HepG2 (cell line): ENCODE measurements at regions not wholly inside any gene's neighbourhood (a gene's known extent, or its start where the extent isn't known, plus 50 kb on each side); places are given as distances from the start of the nearest gene placed in this dataset.
"Not testable (repeated sequence)": the region's sequence is repeated elsewhere in the genome, so short reads cannot be mapped to it uniquely, and the experiment has no call there.

Experiments
- ATAC-seq: fragments of 200-7000 bp; cut with Tn5 transposase; 3 replicates; pipeline ENCODE4 v1.9.1; 2020; ENCODE audit warnings: mild to moderate bottlenecking, moderate library complexity
- BruUV-seq: library from RNA; stranded (reverse); fragments of 400-500 nt; replicated peaks from 2 replicates; lab custom pipeline; 2021; lab: Mats Ljungman, UMichigan
- CTCF ChIA-PET: fragments of 300-600 bp; formaldehyde crosslinking; extraction: SDS; loops from one replicate; lab custom pipeline; 2021; ENCODE audit warnings: low total read pairs, inconsistent platforms, low intra/inter-chr PET ratio; lab: Yijun Ruan, JAX
- POLR2A ChIA-PET: fragments of 350-600 bp; sonication (Branson Sonifier 250); formaldehyde crosslinking; loops from one replicate; lab custom pipeline; 2020; ENCODE audit warnings: antibody characterized with exemption, inconsistent platforms; lab: Yijun Ruan, JAX
- DNase-seq: peaks from one replicate; pipeline ENCODE4 v3.0.0-alpha.2; 2015; ENCODE audit warnings: low spot score
- FAIRE-seq: peaks from 3 replicates; lab custom pipeline; 2011; peaks lifted over from hg19 to GRCh38; lab: Jason Lieb, UNC
- H2AFZ ChIP-seq: one replicate; pipeline ENCODE4 v1.6.1; 2011; ENCODE audit warnings: low read length, inconsistent platforms
- H3K27ac ChIP-seq: fragments of 300-600 bp; 3 replicates; pipeline ENCODE4 v1.8.0; 2011; ENCODE audit warnings: mixed run types, mild to moderate bottlenecking, mixed read lengths, low read length, inconsistent platforms; ENCODE audit not compliant: insufficient read depth; ENCODE audit errors: extremely low read length
- H3K27me3 ChIP-seq, 2 experiments: fragments of 200-600 bp in 1 of 2; 2 replicates in 1 of 2; 3 replicates in 1 of 2; pipeline versions ENCODE4 v1.6.0 to v1.8.0; 2011; ENCODE audit warnings: low read length in 2 of 2, mild to moderate bottlenecking in 2 of 2, moderate library complexity in 2 of 2, inconsistent platforms in 1 of 2; ENCODE audit not compliant: insufficient read depth in 2 of 2, control insufficient read depth in 1 of 2
- H3K36me3 ChIP-seq, 2 experiments: fragments of 200-600 bp in 1 of 2; replicated peaks in 1 of 2; 2 replicates in 1 of 2; 3 replicates in 1 of 2; pipeline versions ENCODE4 v1.5.1 to v1.8.0; 2011; ENCODE audit warnings: low read length in 2 of 2, inconsistent platforms in 1 of 2; ENCODE audit not compliant: insufficient read depth in 2 of 2, control insufficient read depth in 1 of 2
- H3K4me1 ChIP-seq: 2 replicates; pipeline ENCODE4 v1.5.1; 2012; ENCODE audit warnings: low read length, inconsistent platforms; ENCODE audit not compliant: insufficient read depth
- H3K4me2 ChIP-seq: 2 replicates; pipeline ENCODE4 v1.6.0; 2011; ENCODE audit warnings: low read depth, low read length, inconsistent platforms
- H3K4me3 ChIP-seq, 3 experiments: fragments of 200-600 bp in 1 of 3; sonication (generic), shearing (Covaris generic) in 1 of 3; replicated peaks in 1 of 3; 2 replicates each; pipeline ENCODE4 v1.5.1; 2011 to 2016; ENCODE audit warnings: low read length in 3 of 3, inconsistent platforms in 2 of 3, low read depth in 2 of 3, mild to moderate bottlenecking in 2 of 3, control low read depth in 1 of 3, mixed read lengths in 1 of 3; ENCODE audit not compliant: insufficient read depth in 1 of 3
- H3K79me2 ChIP-seq: one replicate; pipeline ENCODE4 v1.6.1; 2011; ENCODE audit warnings: low read length, inconsistent platforms; ENCODE audit not compliant: insufficient read depth
- H3K9ac ChIP-seq: 2 replicates; pipeline ENCODE4 v1.6.0; 2011; ENCODE audit warnings: mild to moderate bottlenecking, low read depth, low read length, inconsistent platforms; ENCODE audit not compliant: insufficient read depth
- H3K9me3 ChIP-seq: 2 replicates; pipeline ENCODE4 v1.5.1; 2012; ENCODE audit warnings: mild to moderate bottlenecking, low read length
- H4K20me1 ChIP-seq: 2 replicates; pipeline ENCODE4 v1.6.0; 2011; ENCODE audit warnings: inconsistent platforms, mild to moderate bottlenecking, low read length, moderate library complexity; ENCODE audit not compliant: insufficient read depth
- WGBS: methylation state at CpG from one replicate; pipeline ENCODE4 v1.1.6; 2017; ENCODE audit warnings: low lambda C conversion rate; 5-methylcytosine and 5-hydroxymethylcytosine counted together
- in situ Hi-C: cut with HindIII; loops from 2 replicates; pipeline ENCODE4 v1.10.0; 2017; ENCODE audit warnings: low pct_unique_long_range_greater_than_20kb; ENCODE audit not compliant: extremely low pct_ligation_motif_present
- intact Hi-C: fragments of 100-400 bp; cut with micrococcal nuclease; formaldehyde crosslinking; loops from one replicate; pipeline ENCODE4 v1.10.0; 2022; ENCODE audit not compliant: unreplicated experiment

GRCh38 chrY:23401280-23401679 is 181.9 kb downstream of the DAZ2 start:
- intact Hi-C loops, in situ Hi-C loops, FAIRE-seq, ATAC-seq, DNase-seq, H2AFZ ChIP-seq, H3K4me1 ChIP-seq, H3K4me3 ChIP-seq, H3K4me2 ChIP-seq, H4K20me1 ChIP-seq, POLR2A ChIA-PET, H3K9me3 ChIP-seq, H3K27me3 ChIP-seq, CTCF ChIA-PET, H3K79me2 ChIP-seq, H3K9ac ChIP-seq, H3K36me3 ChIP-seq, H3K27ac ChIP-seq, BruUV-seq: not testable (repeated sequence)
- WGBS: no CpG with 5 or more reads among the region's 4 CpGs

DNA sequence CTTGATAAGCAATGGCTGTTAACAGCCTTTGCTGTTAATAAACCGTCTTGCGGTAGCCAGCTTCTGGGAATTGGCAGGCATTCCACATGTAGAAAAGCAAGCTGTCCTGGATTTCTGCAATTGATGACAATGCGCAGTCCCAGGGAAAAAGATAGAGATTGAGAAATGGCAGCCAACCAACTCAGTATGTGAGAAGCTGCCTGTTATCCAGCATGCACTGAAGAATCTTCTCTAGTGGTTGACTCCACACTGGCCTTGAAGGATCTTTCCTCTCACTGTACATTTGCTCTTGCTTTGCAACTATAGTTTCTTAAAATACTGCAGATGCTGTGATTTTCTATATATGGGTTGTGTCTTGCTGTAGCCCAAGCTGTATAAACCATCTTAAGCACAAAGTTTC is 182.5 kb downstream of the DAZ2 start:
- H3K27me3 ChIP-seq, H3K4me2 ChIP-seq, H3K4me1 ChIP-seq, ATAC-seq, H3K27ac ChIP-seq, H3K79me2 ChIP-seq, H3K36me3 ChIP-seq, intact Hi-C loops, H3K9me3 ChIP-seq, DNase-seq, POLR2A ChIA-PET, in situ Hi-C loops, CTCF ChIA-PET, H3K9ac ChIP-seq, FAIRE-seq, H3K4me3 ChIP-seq, H4K20me1 ChIP-seq, BruUV-seq, H2AFZ ChIP-seq: not testable (repeated sequence)
- WGBS: no CpG with 5 or more reads among the region's 3 CpGs

- H3K27me3 ChIP-seq, in situ Hi-C loops, H3K4me1 ChIP-seq, CTCF ChIA-PET, H4K20me1 ChIP-seq, H3K27ac ChIP-seq, POLR2A ChIA-PET, H3K36me3 ChIP-seq, H3K79me2 ChIP-seq, BruUV-seq, FAIRE-seq, DNase-seq, intact Hi-C loops, H3K4me2 ChIP-seq, H2AFZ ChIP-seq, H3K9ac ChIP-seq, ATAC-seq, H3K9me3 ChIP-seq, H3K4me3 ChIP-seq: not testable (repeated sequence)
Measured at GRCh38 chrY:23415955-23416354, 196.6 kb downstream of the DAZ2 start.

DNA sequence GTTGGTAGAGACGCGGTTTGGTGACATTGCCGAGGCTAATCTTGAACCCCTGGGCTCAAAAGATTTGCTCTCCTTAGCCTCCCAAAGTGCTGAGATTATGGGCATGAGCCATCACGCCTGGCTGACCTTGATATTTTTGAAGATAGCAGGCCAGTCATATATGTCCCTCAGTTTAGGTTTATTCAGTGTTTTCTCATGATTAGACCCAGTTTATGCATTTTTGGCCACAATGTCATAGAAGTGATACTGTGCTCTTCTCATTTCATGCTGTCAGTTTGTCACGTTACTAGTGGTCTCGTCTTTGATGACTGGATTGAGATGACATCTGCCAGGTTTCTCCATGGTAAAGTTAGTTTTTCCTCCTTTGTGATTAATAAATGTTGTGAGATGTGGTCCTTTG is 209.9 kb downstream of the DAZ2 start:
- H3K79me2 ChIP-seq, ATAC-seq, POLR2A ChIA-PET, H3K36me3 ChIP-seq, intact Hi-C loops, H3K9me3 ChIP-seq, H3K27me3 ChIP-seq, H3K9ac ChIP-seq, H3K4me1 ChIP-seq, H3K4me2 ChIP-seq, in situ Hi-C loops, H3K4me3 ChIP-seq, FAIRE-seq, H4K20me1 ChIP-seq, H2AFZ ChIP-seq, CTCF ChIA-PET, BruUV-seq, DNase-seq, H3K27ac ChIP-seq: not testable (repeated sequence)
- WGBS: no CpG with 5 or more reads among the region's 6 CpGs
